ENCODE measurements at regions not wholly inside any gene's neighbourhood (a gene's known extent, or its start where the extent isn't known, plus 50 kb on each side); places are given as distances from the start of the nearest gene placed in this dataset.

GRCh38 chr5:125408448-125409233, 662.2 kb upstream of the ZNF608 start (continued):
- TF ChIP-seq CTCF (IDR thresholded peaks at IDR 0.05 in 2 of 3, conservative IDR thresholded peaks at IDR 0.05 in 1 of 3; ENCODE audit: control insufficient read depth in 2 of 3, extremely low read depth in 1 of 3, insufficient read depth in 1 of 3, low read depth in 3 of 3, low read length in 3 of 3) (no peak), SREBF2 (IDR thresholded peaks at IDR 0.05; ENCODE audit: low read length) (no peak), SUZ12 (IDR thresholded peaks at IDR 0.05; ENCODE audit: unreplicated experiment) (no peak), PBX3 (IDR thresholded peaks at IDR 0.05; ENCODE audit: insufficient replicate concordance, low read depth, low read length) (no peak), MTA2 (IDR thresholded peaks at IDR 0.05; ENCODE audit: low read depth) (0 out of 2 replicates have a peak, but pooled peaks have one; percentile 12), RBBP5 (conservative IDR thresholded peaks at IDR 0.05) (no peak), BCLAF1 (IDR thresholded peaks at IDR 0.05) (no peak), CBX5 (IDR thresholded peaks at IDR 0.05; ENCODE audit: low read depth) (no peak), BACH1 (IDR thresholded peaks at IDR 0.05; ENCODE audit: borderline replicate concordance) (no peak), E2F8 (IDR thresholded peaks at IDR 0.05; ENCODE audit: low read depth, partially characterized antibody) (no peak), BHLHE40 (IDR thresholded peaks at IDR 0.05; ENCODE audit: borderline replicate concordance in 1 of 2, low read depth in 2 of 2, low read length in 1 of 2) (peak; percentile 39 to 48; a peak in 2 of 4 replicates), BCL3 (IDR thresholded peaks at IDR 0.05; ENCODE audit: borderline replicate concordance, insufficient read depth, low read depth, low read length, poor library complexity, severe bottlenecking) (no peak), TCF3 (IDR thresholded peaks at IDR 0.05; ENCODE audit: borderline replicate concordance, insufficient read depth, low read depth, low read length) (no peak), MYB (IDR thresholded peaks at IDR 0.05; ENCODE audit: borderline replicate concordance, low read depth, low read length) (no peak), MAX (IDR thresholded peaks at IDR 0.05; ENCODE audit: low read depth, low read length) (no peak)

All from GM12878 (cell line).